ENCODE measurements at regions not wholly inside any gene's neighbourhood (a gene's known extent, or its start where the extent isn't known, plus 50 kb on each side); places are given as distances from the start of the nearest gene placed in this dataset.
"Not testable (repeated sequence)": the region's sequence is repeated elsewhere in the genome, so short reads cannot be mapped to it uniquely, and the experiment has no call there.

DNA sequence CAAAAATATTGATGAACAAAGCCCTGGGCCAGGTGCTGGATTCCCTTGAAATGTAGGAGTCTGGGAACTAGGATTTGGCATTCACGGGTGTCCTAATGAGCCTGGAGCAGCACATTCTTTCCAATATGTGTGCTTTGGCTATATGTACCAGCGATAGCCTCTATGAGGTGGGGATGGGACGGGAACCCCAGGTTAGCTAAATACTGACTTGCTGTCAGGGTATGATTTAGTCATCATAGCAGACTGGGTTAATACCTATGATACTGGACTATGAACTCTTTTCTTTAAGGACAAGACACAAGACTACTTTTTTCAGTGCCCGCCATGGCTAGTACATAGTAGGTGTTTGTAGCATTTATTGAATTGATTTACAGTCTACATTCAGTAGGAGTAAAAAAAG lies 152.7 kb downstream of the KCNRG start:
- Mint-ChIP-seq H3K4me3 (no peak overlapping the region), H3K27me3 (ENCODE audit: low read depth in 2 of 2) (no peaks in the 10 kb centered on the region), H3K27ac (no peak overlapping the region), H3K4me1 (no peaks in the 10 kb centered on the region), H3K9me3 (no peaks in the 10 kb centered on the region), H3K36me3 (no peaks in the 10 kb centered on the region)
- no peaks in the 10 kb centered on the region for H3K9me3 ChIP-seq (ENCODE audit: control insufficient read depth, insufficient read depth, low read length)
- H3K4me1 ChIP-seq (ENCODE audit: control insufficient read depth, insufficient read depth, low read length), result no peaks in the 10 kb centered on the region
- intact Hi-C loops (cut with micrococcal nuclease), result no loop called here
- TF ChIP-seq, protein P1, sequence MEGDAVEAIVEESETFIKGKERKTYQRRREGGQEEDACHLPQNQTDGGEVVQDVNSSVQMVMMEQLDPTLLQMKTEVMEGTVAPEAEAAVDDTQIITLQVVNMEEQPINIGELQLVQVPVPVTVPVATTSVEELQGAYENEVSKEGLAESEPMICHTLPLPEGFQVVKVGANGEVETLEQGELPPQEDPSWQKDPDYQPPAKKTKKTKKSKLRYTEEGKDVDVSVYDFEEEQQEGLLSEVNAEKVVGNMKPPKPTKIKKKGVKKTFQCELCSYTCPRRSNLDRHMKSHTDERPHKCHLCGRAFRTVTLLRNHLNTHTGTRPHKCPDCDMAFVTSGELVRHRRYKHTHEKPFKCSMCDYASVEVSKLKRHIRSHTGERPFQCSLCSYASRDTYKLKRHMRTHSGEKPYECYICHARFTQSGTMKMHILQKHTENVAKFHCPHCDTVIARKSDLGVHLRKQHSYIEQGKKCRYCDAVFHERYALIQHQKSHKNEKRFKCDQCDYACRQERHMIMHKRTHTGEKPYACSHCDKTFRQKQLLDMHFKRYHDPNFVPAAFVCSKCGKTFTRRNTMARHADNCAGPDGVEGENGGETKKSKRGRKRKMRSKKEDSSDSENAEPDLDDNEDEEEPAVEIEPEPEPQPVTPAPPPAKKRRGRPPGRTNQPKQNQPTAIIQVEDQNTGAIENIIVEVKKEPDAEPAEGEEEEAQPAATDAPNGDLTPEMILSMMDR (IDR thresholded peaks at IDR 0.05), result no peak
- H3K36me3 ChIP-seq (ENCODE audit: control insufficient read depth, insufficient read depth, low read length), result no peaks in the 10 kb centered on the region
- 90% methylated on average over 3 of the region's 4 CpGs for WGBS (ENCODE audit: insufficient coverage)
- H3K4me3 ChIP-seq (ENCODE audit: low read length), result no peak overlapping the region
- no peaks in the 10 kb centered on the region for H3K27me3 ChIP-seq (ENCODE audit: control insufficient read depth, insufficient read depth, low read length)
- no peak for DNase-seq
- no peak overlapping the region for H3K27ac ChIP-seq (ENCODE audit: low read length)
- ATAC-seq, result no peak

DNA sequence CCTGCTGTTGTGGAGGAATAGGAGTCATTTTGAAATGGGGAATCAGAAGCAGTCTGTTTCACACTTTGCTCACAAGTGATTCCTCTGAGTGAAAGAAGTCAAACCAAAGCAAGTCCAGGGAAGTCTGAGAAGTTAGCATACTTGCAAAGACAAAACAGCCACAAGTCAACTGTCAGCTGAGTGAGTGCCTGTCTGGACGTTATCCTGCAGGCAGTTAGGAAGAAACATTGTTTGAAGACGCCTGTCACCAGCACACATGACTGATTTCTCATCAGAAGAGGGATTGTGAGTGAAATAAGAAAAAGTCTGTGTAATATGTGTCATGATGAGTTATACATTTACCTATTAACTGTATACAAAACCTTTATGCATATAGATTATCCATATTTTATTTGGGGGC lies 153.5 kb downstream of the KCNRG start:
- Histone ChIP-seq H3K36me3 (ENCODE audit: control insufficient read depth, insufficient read depth, low read length) (no peaks in the 10 kb centered on the region), H3K27ac (ENCODE audit: low read length) (no peak overlapping the region), H3K9me3 (ENCODE audit: control insufficient read depth, insufficient read depth, low read length) (no peaks in the 10 kb centered on the region), H3K4me3 (ENCODE audit: low read length) (no peak overlapping the region), H3K27me3 (ENCODE audit: control insufficient read depth, insufficient read depth, low read length) (no peaks in the 10 kb centered on the region), H3K4me1 (ENCODE audit: control insufficient read depth, insufficient read depth, low read length) (no peaks in the 10 kb centered on the region)
- H3K4me1 Mint-ChIP-seq, result no peaks in the 10 kb centered on the region
- WGBS (ENCODE audit: insufficient coverage), result 79% methylated on average over 2 of the region's 2 CpGs
- ATAC-seq (no peak), DNase-seq (no peak)
- no peaks in the 10 kb centered on the region for H3K27me3 Mint-ChIP-seq (ENCODE audit: low read depth in 2 of 2)
- H3K9me3 Mint-ChIP-seq, result no peaks in the 10 kb centered on the region
- no peak overlapping the region for H3K4me3 Mint-ChIP-seq
- no peaks in the 10 kb centered on the region for H3K36me3 Mint-ChIP-seq
- intact Hi-C loops (cut with micrococcal nuclease), result no loop called here
- no peak overlapping the region for H3K27ac Mint-ChIP-seq
- TF ChIP-seq, protein P1 (IDR thresholded peaks at IDR 0.05), result no peak

DNA sequence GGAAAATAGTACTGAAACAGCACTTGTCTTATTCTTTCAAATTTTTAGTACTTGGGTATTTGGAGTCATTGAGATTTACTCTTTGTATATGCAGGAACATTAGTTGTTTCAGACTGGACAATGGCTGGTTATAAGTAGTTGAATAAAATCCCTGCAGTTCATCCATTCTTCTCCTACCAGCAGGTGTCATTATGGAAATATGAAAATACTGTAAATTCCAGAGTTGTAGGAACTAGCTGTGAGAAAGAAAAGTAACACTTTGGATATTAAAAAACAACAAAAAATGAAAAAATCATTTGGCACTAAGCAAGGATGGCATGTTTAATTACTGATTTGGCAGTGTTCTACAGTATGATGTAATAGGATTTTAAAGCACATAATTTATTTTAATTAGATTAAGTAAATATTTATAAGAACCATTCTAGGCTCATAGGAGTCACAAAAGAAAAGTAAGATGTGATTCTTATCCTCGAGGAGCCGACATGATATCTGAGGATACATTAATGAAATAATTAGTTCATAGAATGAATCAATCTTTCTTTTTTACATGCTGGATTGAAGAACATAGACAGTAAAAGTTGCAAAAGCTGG lies 155.3 kb downstream of the KCNRG start:
- TF ChIP-seq, protein P1 (IDR thresholded peaks at IDR 0.05), result no peak
- no peaks in the 10 kb centered on the region for H3K9me3 ChIP-seq (ENCODE audit: control insufficient read depth, insufficient read depth, low read length)
- H3K4me3 ChIP-seq (ENCODE audit: low read length), result no peak overlapping the region
- Mint-ChIP-seq H3K9me3 (no peaks in the 10 kb centered on the region), H3K4me1 (no peaks in the 10 kb centered on the region), H3K36me3 (no peaks in the 10 kb centered on the region), H3K27ac (no peak overlapping the region), H3K4me3 (no peak overlapping the region), H3K27me3 (ENCODE audit: low read depth in 2 of 2) (no peaks in the 10 kb centered on the region)
- no peak for DNase-seq
- no peak overlapping the region for H3K27ac ChIP-seq (ENCODE audit: low read length)
- H3K4me1 ChIP-seq (ENCODE audit: control insufficient read depth, insufficient read depth, low read length), result no peaks in the 10 kb centered on the region
- intact Hi-C loops (cut with micrococcal nuclease), result no loop called here
- no peaks in the 10 kb centered on the region for H3K36me3 ChIP-seq (ENCODE audit: control insufficient read depth, insufficient read depth, low read length)
- no peaks in the 10 kb centered on the region for H3K27me3 ChIP-seq (ENCODE audit: control insufficient read depth, insufficient read depth, low read length)
- no peak for ATAC-seq
- no CpG with 5 or more reads among the region's 2 CpGs for WGBS (ENCODE audit: insufficient coverage)

DNA sequence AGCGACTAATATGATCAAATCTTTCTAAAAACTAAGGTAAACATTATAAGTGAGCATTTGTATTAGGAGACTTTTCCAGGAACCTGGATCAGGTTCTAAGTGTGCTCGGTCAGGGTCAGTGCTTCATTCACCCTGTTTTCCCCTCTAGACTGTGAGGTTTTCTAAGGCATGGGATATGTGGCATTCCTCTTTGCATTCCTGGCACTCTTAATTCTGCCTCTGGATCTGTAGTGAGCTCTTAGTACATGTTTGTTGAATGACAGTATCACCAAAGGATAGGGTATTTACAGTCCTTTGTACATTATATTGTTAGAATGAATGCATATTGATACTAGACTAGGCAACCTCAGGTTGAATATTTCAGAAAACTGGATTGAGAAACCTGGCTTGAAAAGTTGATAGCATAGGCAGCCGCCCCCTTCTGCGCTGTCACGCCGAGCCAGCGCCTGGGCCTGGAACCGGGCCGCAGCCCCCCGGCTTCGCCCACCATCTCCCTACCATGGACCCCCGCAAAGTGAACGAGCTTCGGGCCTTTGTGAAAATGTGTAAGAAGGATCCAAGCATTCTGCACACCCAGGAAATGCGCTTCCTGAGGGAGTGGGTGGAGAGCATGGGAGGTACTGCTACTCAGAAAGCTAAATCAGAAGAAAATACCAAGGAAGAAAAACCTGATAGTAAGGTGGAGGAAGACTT lies 156.5 kb downstream of the KCNRG start:
- no peaks in the 10 kb centered on the region for H3K9me3 ChIP-seq (ENCODE audit: control insufficient read depth, insufficient read depth, low read length)
- Mint-ChIP-seq H3K4me1 (no peaks in the 10 kb centered on the region), H3K4me3 (no peak overlapping the region), H3K36me3 (no peaks in the 10 kb centered on the region), H3K27ac (no peak overlapping the region), H3K27me3 (ENCODE audit: low read depth in 2 of 2) (no peaks in the 10 kb centered on the region), H3K9me3 (no peaks in the 10 kb centered on the region)
- WGBS (ENCODE audit: insufficient coverage), result 99% methylated on average over 14 of the region's 15 CpGs
- ATAC-seq (no peak), DNase-seq (no peak)
- no peaks in the 10 kb centered on the region for H3K4me1 ChIP-seq (ENCODE audit: control insufficient read depth, insufficient read depth, low read length)
- no peaks in the 10 kb centered on the region for H3K36me3 ChIP-seq (ENCODE audit: control insufficient read depth, insufficient read depth, low read length)
- intact Hi-C loops (cut with micrococcal nuclease), result no loop called here
- no peak overlapping the region for H3K4me3 ChIP-seq (ENCODE audit: low read length)
- TF ChIP-seq, protein P1 (IDR thresholded peaks at IDR 0.05), result no peak
- no peaks in the 10 kb centered on the region for H3K27me3 ChIP-seq (ENCODE audit: control insufficient read depth, insufficient read depth, low read length)
- H3K27ac ChIP-seq (ENCODE audit: low read length), result no peak overlapping the region

DNA sequence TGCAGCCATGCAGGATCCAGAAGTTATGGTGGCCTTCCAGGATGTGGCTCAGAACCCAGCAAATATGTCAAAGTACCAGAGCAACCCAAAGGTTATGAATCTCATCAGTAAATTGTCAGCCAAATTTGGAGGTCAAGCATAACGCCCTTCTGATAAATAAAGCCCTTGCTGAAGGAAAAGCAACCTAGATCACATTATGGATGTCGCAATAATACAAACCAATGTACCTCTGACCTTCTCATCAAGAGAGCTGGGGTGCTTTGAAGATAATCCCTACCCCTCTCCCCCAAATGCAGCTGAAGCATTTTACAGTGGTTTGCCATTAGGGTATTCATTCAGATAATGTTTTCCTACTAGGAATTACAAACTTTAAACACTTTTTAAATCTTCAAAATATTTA lies 157.8 kb downstream of the KCNRG start:
- ATAC-seq; H3K27ac Mint-ChIP-seq; H3K4me3 Mint-ChIP-seq; H3K27me3 Mint-ChIP-seq (ENCODE audit: low read depth in 2 of 2); H3K36me3 Mint-ChIP-seq; H3K36me3 ChIP-seq (ENCODE audit: control insufficient read depth, insufficient read depth, low read length); intact Hi-C loops (cut with micrococcal nuclease); H3K27ac ChIP-seq (ENCODE audit: low read length); H3K4me1 Mint-ChIP-seq; H3K4me1 ChIP-seq (ENCODE audit: control insufficient read depth, insufficient read depth, low read length); H3K27me3 ChIP-seq (ENCODE audit: control insufficient read depth, insufficient read depth, low read length); H3K4me3 ChIP-seq (ENCODE audit: low read length); H3K9me3 ChIP-seq (ENCODE audit: control insufficient read depth, insufficient read depth, low read length); DNase-seq; H3K9me3 Mint-ChIP-seq: not testable (repeated sequence)
- 93% methylated on average over 2 of the region's 2 CpGs for WGBS (ENCODE audit: insufficient coverage)
